ENCODE measurements at regions not wholly inside any gene's neighbourhood (a gene's known extent, or its start where the extent isn't known, plus 50 kb on each side); places are given as distances from the start of the nearest gene placed in this dataset.

GRCh38 chr2:176468457-176469113 lies 199.3 kb downstream of the MTX2 start:
- no peak for DNase-seq

GRCh38 chr2:176470713-176471112 lies 201.5 kb downstream of the MTX2 start:
- no peak for DNase-seq

GRCh38 chr2:176471949-176472348 lies 202.7 kb downstream of the MTX2 start:
- no peak for DNase-seq

- DNase-seq = no peak
Observed at GRCh38 chr2:176473177-176473576, 203.9 kb downstream of the MTX2 start.

GRCh38 chr2:176473851-176474250 lies 204.6 kb downstream of the MTX2 start:
- no peak for DNase-seq

GRCh38 chr2:176477336-176477735 lies 208.1 kb downstream of the MTX2 start:
- no peak for DNase-seq

- no peak for DNase-seq
Observed at GRCh38 chr2:176479961-176480360, 210.7 kb downstream of the MTX2 start.

- DNase-seq = no peak
Observed at GRCh38 chr2:176482107-176482506, 212.9 kb downstream of the MTX2 start.

GRCh38 chr2:176483476-176483875 lies 214.2 kb downstream of the MTX2 start:
- DNase-seq = no peak

- no peak for DNase-seq
Observed at GRCh38 chr2:176483901-176484568, 214.8 kb downstream of the MTX2 start.

- DNase-seq = no peak
Observed at GRCh38 chr2:176484838-176485237, 215.6 kb downstream of the MTX2 start.

- no peak for DNase-seq
Observed at GRCh38 chr2:176488431-176488830, 219.2 kb downstream of the MTX2 start.

GRCh38 chr2:176490061-176490861 lies 221.0 kb downstream of the MTX2 start:
- DNase-seq = no peak

- no peak for DNase-seq
Observed at GRCh38 chr2:176491172-176491904, 222.1 kb downstream of the MTX2 start.

- no peak for DNase-seq
Observed at GRCh38 chr2:176492583-176492982, 223.3 kb downstream of the MTX2 start.

GRCh38 chr2:176493226-176493825 lies 224.1 kb downstream of the MTX2 start:
- DNase-seq = no peak

- no peak for DNase-seq
Observed at GRCh38 chr2:176493909-176494308, 224.7 kb downstream of the MTX2 start.

GRCh38 chr2:176494949-176495353 lies 225.7 kb downstream of the MTX2 start:
- no peak for DNase-seq

- no peak for DNase-seq
Observed at GRCh38 chr2:176495826-176496225, 226.6 kb downstream of the MTX2 start.

- no peak for DNase-seq
Observed at GRCh38 chr2:176496761-176497160, 227.5 kb downstream of the MTX2 start.

GRCh38 chr2:176500901-176501300 lies 231.7 kb downstream of the MTX2 start:
- no peak for DNase-seq

- DNase-seq = no peak
Observed at GRCh38 chr2:176501617-176502016, 232.4 kb downstream of the MTX2 start.
